HG03064 (cell line): ENCODE measurements at regions not wholly inside any gene's neighbourhood (a gene's known extent, or its start where the extent isn't known, plus 50 kb on each side); places are given as distances from the start of the nearest gene placed in this dataset.
A peak's percentile ranks its signal among the peaks of the same experiment; 100 is the strongest.
"Not testable (repeated sequence)": the region's sequence is repeated elsewhere in the genome, so short reads cannot be mapped to it uniquely, and the experiment has no call there.

Experiments used
- ATAC-seq: cut with Tn5 transposase; IDR thresholded peaks from one replicate; pipeline ENCODE4 v1.9.1; 2021; ENCODE audit warnings: low read depth; ENCODE audit not compliant: unreplicated experiment

- ATAC-seq = no peak
Observed at GRCh38 chr5:167036585-167036984, 1254.9 kb upstream of the WWC1 start.

DNA sequence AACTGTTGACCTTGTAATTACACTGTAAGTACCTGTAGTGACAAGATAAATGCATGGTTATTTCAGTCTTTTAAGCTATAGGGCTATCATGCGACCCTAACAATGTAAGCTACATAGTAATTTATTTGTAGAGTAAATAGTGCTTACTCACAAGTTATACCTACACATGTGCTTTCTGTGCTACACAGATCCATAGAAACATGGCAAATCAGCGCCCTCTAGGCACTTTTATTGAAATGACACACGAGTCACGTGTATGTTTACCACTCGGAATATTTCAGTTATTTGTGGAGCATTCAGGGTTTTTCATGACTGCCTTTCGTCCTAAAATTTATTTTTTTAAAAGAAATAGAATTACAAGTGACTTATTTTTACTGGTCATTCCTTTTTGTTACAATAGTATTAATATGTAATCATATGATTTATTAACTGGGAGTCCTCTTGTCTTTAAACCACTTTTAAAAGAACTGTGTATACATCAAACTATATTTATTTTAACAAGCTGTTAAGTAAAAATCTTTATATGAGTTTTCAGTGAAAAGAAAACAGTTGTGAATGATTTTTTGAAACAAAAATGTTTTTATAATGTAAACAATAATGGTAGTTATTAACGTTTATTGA is 1242.3 kb upstream of the WWC1 start:
- peak; percentile 68 for ATAC-seq

GRCh38 chr5:167049771-167050567 is 1241.5 kb upstream of the WWC1 start:
- ATAC-seq = no peak

- ATAC-seq = no peak
Observed at GRCh38 chr5:167050568-167051401, 1240.7 kb upstream of the WWC1 start.

DNA sequence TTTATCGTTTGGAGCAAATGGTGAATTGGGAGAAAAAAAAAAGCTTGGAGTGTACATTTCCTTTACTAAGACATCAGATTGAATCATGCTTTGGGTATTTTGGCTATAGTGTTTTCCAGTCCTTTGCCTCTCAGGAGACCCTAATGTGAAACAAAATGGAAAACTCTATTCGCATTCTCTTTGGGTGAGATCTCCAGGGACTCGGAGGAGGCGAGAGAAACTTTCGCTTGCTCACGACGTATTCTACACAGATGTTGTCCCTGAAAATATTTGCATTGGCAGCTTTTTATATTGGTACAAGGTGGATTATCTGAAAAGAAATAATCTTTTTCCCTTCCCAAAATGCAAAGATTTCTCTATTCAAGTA is 1240.1 kb upstream of the WWC1 start:
- no peak for ATAC-seq

GRCh38 chr5:167052791-167053190 is 1238.7 kb upstream of the WWC1 start:
- ATAC-seq = no peak

DNA sequence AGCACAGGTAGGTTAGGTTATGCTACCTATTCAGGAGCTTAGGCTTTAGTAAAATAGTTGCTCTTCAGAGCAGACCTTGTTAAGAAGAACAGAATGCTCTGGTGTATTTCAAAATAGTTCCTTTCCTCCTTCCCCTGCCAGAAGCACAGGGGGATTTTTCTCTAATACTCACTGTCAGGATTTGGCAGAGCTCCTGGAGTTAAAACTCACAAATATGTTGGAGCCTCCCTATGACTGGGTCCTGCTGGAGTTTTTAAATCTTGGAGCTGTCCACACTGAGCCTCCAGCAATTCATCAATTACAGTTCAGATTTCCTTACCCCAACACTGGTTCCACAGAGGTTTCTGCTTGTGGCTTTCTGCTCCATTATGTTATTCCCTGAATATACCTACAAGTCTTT is 1233.8 kb upstream of the WWC1 start:
- no peak for ATAC-seq

- no peak for ATAC-seq
Observed at GRCh38 chr5:167061695-167062094, 1229.8 kb upstream of the WWC1 start.

DNA sequence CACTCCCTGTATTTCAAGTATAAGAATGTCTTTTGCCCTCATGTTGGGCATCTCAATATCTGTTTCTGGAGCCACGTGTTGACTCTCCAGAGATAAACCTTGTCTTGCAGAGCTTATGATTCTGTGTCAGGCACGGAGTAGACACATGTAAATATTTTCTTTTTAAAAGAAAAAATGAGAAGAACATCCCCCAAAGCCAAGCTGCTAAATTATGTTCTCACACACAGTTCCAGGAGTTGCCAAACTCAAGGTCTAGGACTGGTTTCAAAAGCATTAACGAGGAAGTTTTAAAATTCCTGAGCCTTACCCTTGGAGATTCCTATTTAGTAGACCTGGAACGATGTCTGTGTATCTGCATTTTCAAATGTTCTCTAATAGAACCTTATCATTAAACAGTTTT is 1228.3 kb upstream of the WWC1 start:
- ATAC-seq = no peak

- ATAC-seq = no peak
Observed at GRCh38 chr5:167063788-167064187, 1227.7 kb upstream of the WWC1 start.

GRCh38 chr5:167064198-167064776 is 1227.2 kb upstream of the WWC1 start:
- no peak for ATAC-seq

GRCh38 chr5:167065794-167066193 is 1225.7 kb upstream of the WWC1 start:
- ATAC-seq = no peak

DNA sequence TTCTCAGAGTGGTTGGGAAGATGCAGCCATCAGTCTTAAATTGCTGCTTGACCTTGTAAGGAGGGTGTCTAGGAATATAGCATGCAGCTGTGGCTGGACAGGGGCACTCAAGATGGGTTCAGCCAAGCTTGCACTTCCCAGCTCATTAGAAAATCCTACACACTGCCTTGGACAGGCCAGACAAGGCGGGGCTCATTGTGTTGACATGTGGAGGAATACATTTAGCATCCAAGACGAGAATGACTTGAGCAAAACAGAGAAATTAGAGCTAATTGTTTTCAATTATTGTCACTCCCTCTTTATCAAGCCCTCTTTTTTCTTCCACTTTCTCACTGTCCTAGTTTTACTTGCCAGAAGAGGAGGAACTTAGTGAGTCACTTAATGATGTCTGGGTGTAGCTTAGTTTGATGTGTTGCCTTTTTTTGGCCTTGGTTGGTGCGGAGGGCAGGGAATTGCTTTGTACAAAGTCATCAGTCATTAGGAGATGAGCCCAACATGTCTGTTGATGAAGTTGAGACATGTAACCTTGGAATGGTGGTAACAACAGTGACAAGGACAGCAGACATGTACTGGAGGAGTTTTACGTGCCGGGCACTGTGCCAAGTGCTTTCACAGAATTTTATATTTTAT is 1219.3 kb upstream of the WWC1 start:
- no peak for ATAC-seq

DNA sequence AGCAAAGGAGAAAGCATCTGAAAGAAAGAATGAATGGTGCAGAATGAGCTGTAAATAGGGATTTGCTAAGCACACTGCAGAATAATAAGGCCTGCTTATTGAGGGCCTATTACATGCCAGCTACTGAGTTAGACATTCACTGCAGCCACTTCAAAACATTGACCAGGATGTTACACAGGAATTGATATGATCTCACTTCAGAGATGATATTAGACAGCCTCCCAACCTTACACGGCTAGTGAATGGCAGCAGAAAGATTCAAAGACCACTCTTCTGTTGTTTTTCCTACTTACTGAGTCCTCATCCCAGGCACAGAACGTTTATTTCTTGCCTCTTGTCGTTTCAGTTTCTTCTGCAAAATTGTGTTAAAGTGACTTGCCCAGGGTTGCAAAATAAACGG is 1209.9 kb upstream of the WWC1 start:
- no peak for ATAC-seq

DNA sequence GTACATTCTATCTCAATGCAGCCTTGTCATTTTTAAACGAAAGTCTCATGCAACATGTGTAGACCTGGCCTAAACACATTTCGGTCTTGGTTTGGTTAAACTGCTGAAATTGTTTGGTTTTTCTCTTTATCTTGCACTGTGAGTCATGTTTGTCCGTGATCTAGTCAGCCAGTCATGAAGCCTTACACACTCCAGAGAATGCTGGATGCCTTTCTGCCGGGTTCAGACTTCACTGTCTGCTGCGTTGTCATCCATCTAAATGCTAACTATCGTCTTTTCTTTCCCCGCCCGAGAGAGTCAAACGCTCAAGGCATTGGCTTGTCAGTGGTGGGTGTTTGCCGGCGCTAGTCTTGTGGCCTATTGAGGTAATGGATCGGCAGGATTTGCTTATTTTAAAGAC is 1194.6 kb upstream of the WWC1 start:
- no peak for ATAC-seq

DNA sequence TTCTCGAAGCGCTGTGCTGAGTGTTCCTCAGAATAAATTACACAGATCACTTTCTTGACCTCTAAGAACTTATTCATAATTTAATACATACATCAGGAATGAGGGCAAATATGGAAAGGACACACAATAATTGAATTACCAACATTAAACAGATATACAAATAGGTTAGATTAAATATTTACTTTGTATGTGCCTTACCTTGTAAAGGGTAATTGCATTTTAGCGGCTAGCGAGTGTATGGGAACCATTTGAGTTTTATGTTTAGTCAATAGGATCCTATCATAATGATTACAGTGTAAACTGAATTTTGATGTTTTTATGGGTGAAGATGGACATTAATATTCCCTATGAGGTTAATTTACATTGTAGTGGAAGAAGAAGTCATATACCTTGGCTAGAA is 1187.1 kb upstream of the WWC1 start:
- no peak for ATAC-seq

GRCh38 chr5:167105941-167106340 is 1185.5 kb upstream of the WWC1 start:
- ATAC-seq = no peak

- no peak for ATAC-seq
Observed at GRCh38 chr5:167107684-167108083, 1183.8 kb upstream of the WWC1 start.

DNA sequence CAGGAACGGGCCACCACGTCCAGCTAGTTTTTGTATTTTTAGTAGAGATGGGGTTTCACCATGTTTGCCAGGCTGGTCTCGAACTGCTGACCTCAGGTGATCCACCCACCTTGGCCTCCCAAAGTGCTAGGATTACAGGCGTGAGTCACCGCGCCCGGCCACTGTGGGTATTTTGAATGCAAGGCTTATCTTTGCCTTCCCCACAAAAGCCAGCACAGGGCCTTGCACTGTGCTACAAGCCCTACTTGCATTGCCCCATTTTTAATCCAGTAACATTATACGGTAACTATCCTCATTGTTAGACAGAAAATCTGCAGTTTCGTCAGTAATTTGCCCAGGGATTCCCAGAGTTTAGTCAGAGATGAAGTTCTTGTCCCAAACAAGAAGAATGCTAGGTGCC is 1183.2 kb upstream of the WWC1 start:
- not testable (repeated sequence) for ATAC-seq

DNA sequence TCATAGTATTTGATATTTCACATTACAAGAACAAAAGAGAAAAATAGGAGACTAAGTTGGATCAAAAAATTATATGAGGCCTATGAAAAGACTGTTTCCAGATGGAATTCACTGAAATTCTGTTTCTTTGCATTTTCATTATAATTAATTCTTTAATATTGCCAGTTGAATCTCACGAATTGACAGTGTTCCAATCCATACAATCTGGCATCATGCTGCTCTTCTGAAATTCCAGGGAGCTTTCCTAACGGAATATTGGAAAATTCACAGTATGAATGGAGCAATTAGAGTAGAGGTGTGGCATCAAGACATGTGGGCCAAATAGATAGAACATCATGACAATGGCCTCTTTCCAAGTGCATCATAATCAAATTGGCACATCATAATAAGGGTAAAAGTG is 1178.9 kb upstream of the WWC1 start:
- no peak for ATAC-seq

DNA sequence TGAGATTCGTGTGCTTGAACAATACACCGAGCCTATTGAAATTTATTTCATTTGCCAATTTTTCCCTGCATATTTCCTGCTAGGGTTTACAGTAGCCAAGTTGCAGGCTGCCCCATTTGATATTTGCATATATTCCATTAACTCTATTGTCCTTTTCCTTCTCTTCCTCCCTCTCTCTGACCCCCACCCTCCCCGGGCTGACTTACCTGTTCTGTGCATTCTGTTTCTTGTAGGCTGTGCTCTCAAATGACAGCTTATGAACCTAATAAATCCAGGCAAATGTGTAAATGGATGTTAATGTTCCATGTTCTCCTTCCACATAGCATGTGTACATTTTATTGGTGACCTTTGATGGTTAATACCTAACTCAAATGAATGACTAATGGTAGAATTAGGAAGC is 1169.2 kb upstream of the WWC1 start:
- ATAC-seq = no peak
